IPS-15b (cell line): ENCODE measurements at regions not wholly inside any gene's neighbourhood (a gene's known extent, or its start where the extent isn't known, plus 50 kb on each side); places are given as distances from the start of the nearest gene placed in this dataset.

ENCODE experiments used
- H3K27me3 ChIP-seq: one replicate; pipeline ENCODE4 v1.6.1; 2013; ENCODE audit warnings: low read length; ENCODE audit not compliant: control insufficient read depth, insufficient read depth
- H3K36me3 ChIP-seq: one replicate; pipeline ENCODE4 v1.6.1; 2013; ENCODE audit warnings: low read length; ENCODE audit not compliant: control insufficient read depth, insufficient read depth
- H3K4me1 ChIP-seq: one replicate; pipeline ENCODE4 v1.6.1; 2013; ENCODE audit warnings: mild to moderate bottlenecking, low read length; ENCODE audit not compliant: control insufficient read depth, insufficient read depth
- H3K4me3 ChIP-seq: one replicate; pipeline ENCODE4 v1.5.1; 2013; ENCODE audit warnings: low read depth, low read length
- H3K9ac ChIP-seq: one replicate; pipeline ENCODE4 v1.6.1; 2013; ENCODE audit warnings: low read depth, mild to moderate bottlenecking, low read length
- H3K9me3 ChIP-seq: one replicate; pipeline ENCODE4 v1.6.1; 2013; ENCODE audit warnings: mild to moderate bottlenecking, low read length; ENCODE audit not compliant: control insufficient read depth, insufficient read depth

DNA sequence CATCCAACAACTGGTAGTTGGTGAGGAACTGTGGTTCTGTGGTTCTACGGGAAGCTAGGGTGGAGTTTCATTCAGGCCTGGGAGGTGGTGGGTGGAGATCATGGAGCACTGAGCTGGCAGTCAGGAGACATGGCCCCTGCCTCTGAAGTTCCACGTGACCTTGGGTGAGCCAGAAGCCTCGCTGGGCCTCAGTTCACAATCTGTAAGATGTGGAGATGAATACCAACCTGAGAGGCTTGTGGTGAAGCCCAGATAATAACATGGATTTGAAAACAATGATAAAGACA is 177.9 kb downstream of the MACROH2A1 start:
- Histone ChIP-seq H3K4me1 (peaks cover 2% of the 10 kb centered on the region), H3K4me3 (no peak overlapping the region), H3K27me3 (no peaks in the 10 kb centered on the region), H3K9me3 (no peaks in the 10 kb centered on the region), H3K36me3 (no peaks in the 10 kb centered on the region), H3K9ac (no peak overlapping the region)

DNA sequence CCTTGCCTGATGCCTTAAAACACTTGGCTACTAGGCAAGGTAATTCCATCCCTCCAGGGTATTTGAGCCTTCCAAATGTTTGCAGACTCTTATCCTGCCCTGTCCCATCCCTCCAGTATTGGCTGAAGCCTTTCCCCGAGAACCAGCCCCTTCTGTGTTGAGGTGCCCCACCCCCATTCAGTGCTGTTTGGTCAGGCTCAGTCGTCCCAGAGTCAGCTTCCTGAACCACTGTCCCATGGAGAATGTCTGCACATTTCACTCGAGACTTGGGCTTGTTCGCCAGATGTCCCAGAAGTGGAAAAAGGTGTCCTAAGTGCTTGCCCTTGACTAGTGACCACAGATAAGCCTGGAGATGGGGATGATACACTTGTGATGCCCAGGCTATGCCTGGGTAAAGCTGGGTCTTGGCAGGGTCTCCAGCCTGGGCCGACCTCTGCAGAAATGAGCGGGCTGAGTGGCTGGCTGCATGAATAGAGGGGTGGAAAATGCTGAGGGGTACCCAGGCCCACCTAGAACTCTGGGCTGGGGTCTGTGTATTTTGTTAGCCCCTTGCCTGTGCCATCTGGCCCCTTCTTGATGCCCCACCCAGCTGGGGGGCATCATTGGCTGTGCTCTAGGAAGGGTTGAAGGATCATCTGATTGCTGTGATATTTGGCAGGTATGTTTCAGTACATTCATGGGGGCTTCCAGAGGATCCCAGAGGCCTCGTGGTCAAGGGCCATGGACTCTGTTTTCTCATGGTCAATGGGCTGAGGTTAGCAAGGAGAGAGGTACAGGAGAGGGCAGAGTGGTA is 178.4 kb downstream of the MACROH2A1 start:
- no peaks in the 10 kb centered on the region for H3K4me1 ChIP-seq
- H3K27me3 ChIP-seq: no peaks in the 10 kb centered on the region
- no peak overlapping the region for H3K4me3 ChIP-seq
- H3K36me3 ChIP-seq: no peaks in the 10 kb centered on the region
- H3K9me3 ChIP-seq: no peaks in the 10 kb centered on the region
- H3K9ac ChIP-seq: no peak overlapping the region

DNA sequence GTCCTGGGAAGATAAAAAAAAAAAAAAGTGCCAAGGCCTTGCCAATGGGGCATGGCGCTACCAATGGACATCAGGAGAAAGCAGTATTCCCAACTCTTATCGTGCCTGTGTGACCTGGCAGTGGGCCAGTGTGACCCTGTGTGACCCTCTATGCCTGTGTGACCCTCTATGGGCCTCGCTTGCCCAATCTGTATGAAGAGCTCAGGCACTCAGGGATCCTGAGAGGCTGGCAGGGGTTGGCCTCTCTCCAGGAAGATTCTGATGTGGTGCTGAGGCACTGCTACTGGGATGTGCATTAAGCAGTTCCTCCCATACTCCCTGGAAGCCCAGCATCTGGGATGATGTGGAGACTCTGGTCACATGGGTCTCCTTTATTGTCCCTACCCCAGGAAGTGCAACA is 179.2 kb downstream of the MACROH2A1 start:
- H3K4me3 ChIP-seq: no peak overlapping the region
- H3K9me3 ChIP-seq: no peaks in the 10 kb centered on the region
- H3K4me1 ChIP-seq: no peaks in the 10 kb centered on the region
- no peaks in the 10 kb centered on the region for H3K36me3 ChIP-seq
- no peaks in the 10 kb centered on the region for H3K27me3 ChIP-seq
- no peak overlapping the region for H3K9ac ChIP-seq

DNA sequence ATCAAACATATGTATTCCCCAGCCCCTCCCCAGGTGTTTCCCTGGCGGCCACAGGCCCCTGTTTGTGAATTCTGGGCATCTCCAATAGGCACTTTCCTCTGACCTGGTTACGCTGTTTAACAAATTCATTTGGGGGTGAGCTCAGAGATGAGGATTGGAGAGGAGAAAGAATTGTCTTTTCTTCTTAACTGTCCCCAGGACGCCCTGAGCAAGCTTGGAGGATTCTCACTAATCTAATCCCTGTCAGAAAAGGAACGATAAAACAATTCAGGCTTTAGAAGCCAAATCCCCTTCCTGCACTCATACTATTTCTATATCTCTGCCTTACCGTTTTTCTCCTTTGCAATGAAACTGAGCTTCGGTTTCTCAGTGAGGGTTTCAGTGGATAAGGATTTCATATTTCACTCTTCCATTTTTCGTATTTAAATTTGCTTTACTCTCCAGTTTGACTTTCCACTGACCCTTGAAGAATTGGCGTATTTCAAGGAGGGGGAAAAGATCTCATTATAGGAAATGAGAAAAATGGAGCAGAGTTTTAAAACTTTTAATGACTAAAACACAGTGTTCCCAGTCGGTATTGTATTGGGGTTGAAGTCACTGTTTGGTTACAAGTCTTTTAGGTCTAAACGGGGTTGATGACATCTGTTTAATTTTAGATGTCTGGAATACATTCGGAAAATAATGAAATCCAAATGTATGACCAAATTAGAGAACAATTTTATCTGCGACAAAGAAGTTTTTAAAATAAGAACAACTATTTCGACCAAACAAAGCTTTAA is 180.1 kb downstream of the MACROH2A1 start:
- H3K36me3 ChIP-seq: no peaks in the 10 kb centered on the region
- H3K9ac ChIP-seq: no peak overlapping the region
- H3K4me3 ChIP-seq: no peak overlapping the region
- H3K27me3 ChIP-seq: no peaks in the 10 kb centered on the region
- no peaks in the 10 kb centered on the region for H3K9me3 ChIP-seq
- no peaks in the 10 kb centered on the region for H3K4me1 ChIP-seq

DNA sequence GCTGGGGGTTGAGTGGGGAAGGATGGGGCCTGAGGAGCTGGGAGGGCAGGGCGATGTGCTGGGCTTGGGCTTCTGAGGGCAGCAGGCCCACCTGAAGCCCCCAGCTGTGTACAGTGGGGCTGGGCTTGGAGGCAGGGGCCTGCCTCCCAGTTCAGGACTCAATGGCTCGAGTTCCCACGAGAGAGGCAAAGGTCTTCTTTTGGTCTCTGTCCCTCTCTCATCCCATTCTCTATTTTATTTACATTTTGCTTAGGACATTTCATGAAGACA is 180.6 kb downstream of the MACROH2A1 start:
- no peak overlapping the region for H3K4me3 ChIP-seq
- no peaks in the 10 kb centered on the region for H3K36me3 ChIP-seq
- H3K9ac ChIP-seq: no peak overlapping the region
- H3K4me1 ChIP-seq: no peaks in the 10 kb centered on the region
- no peaks in the 10 kb centered on the region for H3K9me3 ChIP-seq
- H3K27me3 ChIP-seq: no peaks in the 10 kb centered on the region

DNA sequence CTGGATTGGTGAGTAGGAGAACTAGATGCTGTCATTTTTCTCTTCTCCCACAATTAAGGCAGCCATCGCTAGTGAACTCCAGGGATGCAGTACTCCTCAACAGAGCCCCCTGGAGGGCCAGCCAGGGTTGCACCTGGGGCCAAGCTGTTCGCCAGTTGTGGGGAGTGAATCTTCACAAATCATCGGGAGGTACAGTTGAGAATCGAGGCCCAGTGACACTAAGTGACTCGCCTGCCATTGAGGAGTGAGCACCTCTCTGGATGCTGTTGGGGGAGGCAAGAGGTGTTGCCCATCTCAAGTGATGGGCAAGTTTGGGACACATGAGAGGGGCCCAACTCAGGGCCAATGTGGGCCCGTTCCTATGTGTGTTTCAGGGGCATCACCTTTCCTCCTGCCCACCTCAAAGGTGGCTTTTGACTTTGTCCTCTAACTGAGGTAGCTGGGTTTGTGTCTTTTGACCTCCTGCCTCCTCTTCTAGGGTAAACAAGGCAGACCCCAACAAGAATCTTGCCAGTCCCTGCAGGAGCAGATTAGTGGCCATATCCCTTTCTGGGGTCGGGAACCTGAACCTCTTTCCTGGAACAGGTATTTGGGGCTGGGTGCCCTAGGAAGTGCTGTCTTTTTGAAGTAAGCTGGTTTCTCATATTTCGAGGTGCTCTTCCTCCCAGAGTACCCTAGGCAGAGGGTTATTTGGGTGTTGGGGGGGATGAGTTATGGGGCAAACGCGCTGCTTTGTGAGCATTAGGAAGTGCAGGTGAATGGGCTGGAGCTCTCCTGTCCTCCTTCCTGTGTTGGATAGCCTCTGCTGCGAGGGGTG is 181.2 kb downstream of the MACROH2A1 start:
- Histone ChIP-seq H3K4me3 (no peak overlapping the region), H3K9me3 (no peaks in the 10 kb centered on the region), H3K9ac (no peak overlapping the region), H3K4me1 (peaks cover 3% of the 10 kb centered on the region), H3K27me3 (no peaks in the 10 kb centered on the region), H3K36me3 (no peaks in the 10 kb centered on the region)

DNA sequence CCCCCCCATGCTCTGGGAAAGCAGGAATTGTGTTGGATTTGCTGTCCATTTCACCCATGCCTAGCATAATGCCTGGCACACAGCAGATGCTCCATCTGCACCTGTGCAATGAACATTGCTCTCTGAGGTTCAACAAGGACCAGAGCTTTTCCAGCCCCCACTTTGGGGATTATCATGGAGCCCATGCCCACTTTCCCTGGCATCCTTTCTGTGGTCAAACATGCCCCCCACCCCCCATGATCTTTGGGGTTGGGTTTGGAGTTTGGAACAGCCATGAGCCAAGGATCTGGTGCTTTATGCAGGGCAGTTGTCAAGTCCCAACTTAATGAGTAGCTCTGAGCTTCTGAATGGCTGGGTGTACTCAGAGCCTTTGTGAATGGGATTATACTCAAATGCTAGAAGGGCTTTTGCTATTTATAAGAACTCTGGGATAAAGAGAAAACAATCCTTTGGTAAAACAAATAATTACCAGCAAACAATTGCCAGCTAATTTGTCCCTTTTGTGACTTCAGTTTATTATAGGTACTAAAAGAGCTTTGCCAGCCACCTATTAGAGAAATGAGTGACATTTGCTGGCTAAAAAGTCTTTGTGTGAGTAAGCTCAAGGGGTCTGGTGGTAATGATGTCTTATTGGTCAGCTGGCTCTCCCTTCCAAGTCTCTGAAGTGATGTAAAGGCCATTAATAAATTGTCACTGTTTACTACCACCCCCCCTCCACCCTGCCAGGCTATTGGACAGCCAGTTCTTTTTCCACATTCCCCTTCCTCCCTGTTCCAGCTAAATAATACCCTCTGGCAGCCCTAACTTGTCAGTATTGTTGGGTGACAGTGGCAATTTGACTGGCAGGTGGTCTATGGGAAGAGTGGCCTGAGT is 182.3 kb downstream of the MACROH2A1 start:
- Histone ChIP-seq H3K4me1 (peaks cover 6% of the 10 kb centered on the region), H3K36me3 (no peaks in the 10 kb centered on the region), H3K9me3 (no peaks in the 10 kb centered on the region), H3K9ac (no peak overlapping the region), H3K4me3 (no peak overlapping the region), H3K27me3 (peaks cover 2% of the 10 kb centered on the region)

DNA sequence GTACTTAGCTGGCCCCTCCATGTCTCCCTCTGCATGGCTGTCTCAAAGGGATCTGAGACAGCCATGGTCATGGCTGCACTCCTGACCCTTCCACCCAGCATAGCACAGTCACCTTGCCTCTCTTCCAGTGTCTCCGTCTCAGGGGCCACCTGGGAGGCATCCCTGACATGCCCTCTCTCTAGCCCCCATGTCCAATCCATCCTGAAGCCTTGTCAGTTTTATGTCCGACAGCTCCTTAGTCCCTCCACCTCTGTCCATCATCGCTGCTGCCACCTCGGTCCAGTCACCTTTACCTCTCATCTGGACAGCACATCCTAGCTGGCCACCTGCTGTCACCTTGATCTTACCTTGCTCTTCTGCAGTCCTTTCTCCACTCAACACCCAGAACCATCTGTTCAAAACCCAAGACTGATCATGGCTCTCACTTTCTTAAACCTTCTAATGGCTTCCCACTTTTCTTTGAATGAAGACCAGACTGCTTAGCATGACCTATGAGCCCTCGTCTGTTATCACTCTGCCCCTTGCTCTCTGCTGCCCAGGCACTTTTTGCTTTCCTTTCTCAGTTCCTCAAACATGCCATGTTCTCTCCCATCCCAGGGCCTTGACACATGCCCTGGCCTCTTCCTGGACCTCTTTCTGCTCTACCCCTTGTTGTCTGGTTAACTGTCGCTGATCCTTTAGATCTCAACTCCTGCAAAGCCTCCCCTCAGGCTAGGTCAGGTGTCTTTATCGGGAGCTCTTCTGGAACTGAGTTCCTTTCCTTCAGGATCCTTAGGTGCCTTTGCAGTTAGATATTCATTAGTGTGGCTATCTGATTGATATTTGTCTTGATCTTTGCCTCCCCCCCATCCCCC is 181.8 kb upstream of the PITX1 start:
- Histone ChIP-seq H3K27me3 (peaks cover 2% of the 10 kb centered on the region), H3K36me3 (no peaks in the 10 kb centered on the region), H3K4me1 (peaks cover 6% of the 10 kb centered on the region), H3K4me3 (no peak overlapping the region), H3K9me3 (no peaks in the 10 kb centered on the region), H3K9ac (no peak overlapping the region)

DNA sequence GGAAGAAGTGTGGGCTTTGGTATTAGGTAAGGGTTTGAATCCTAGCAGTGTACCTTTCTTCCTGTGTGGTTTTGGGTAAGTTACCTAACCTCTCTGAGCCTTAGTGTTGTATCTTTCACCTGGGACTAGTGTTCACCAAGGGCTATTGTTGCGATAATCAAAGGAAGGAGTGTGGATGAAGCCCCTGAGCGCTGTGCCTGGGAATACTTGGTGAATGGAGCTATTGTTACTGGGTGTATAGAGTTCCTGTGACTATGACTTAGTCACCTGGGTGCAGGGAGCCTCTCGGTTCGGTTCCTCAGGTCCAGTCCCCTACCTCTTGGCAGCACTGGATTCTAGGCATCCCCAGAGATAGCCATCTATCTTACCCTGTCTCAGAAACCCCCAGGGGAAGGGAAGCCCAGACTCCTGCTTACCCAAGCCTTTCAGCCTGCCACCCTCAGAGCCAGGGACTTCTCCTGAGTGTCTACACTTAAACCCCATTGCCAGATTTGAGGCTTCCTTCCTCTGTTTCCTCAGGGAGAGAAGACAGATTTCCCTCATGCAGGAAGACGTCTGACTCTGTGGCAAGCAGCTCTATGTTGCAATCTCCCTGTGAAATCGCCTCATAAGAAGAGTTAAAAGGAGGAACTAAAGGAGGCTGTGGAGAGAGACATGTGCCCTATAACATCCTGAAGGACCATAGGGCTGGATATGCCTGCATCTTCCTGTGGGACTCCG is 181.0 kb upstream of the PITX1 start:
- Histone ChIP-seq H3K4me1 (peaks cover 6% of the 10 kb centered on the region), H3K9me3 (no peaks in the 10 kb centered on the region), H3K36me3 (no peaks in the 10 kb centered on the region), H3K27me3 (peaks cover 2% of the 10 kb centered on the region), H3K9ac (no peak overlapping the region), H3K4me3 (no peak overlapping the region)

DNA sequence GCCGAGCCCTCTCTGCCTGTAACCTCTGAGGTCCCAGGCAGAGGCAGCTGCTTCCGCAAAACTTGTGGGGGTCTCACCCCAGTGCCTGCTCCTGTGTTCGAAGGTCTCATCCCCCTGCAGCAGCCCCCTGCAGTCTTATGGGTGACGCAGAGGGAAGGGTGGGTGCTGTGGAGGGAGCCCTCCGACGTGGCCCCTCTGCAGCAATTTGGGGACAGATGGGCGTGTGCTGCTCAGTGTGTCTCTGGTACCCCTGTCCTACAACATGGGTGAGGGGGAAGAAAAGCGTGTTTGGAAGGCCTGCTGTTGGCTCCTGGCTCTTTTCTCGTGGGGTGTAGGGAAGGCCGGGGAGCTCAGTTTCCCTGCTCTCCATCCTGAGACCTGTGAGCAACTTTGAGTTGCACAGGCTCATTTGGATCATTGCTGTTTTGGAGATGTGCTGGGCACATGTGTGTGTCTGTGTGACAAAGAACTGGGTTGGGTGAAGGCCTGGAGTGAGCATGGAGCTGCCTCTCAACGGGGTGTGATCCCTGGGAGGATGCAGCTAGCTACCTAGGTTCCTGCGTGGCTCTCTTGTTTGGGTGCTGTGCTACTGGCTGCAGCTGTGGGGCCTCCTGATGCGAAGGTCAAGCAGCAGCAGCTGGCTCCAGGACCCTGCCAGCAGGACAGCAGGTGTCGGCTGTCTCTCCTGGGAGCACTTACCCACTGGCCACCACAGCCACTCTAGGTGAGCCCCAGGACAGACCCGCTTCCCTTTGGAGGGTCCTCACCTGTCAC is 179.6 kb upstream of the PITX1 start:
- Histone ChIP-seq H3K4me1 (peaks cover 9% of the 10 kb centered on the region), H3K4me3 (no peak overlapping the region), H3K27me3 (peaks cover 2% of the 10 kb centered on the region), H3K9ac (no peak overlapping the region), H3K9me3 (no peaks in the 10 kb centered on the region), H3K36me3 (no peaks in the 10 kb centered on the region)
